Endothelial cell (in vitro differentiated cells): ENCODE measurements at regions not wholly inside any gene's neighbourhood (a gene's known extent, or its start where the extent isn't known, plus 50 kb on each side); places are given as distances from the start of the nearest gene placed in this dataset.
"Not testable (repeated sequence)": the region's sequence is repeated elsewhere in the genome, so short reads cannot be mapped to it uniquely, and the experiment has no call there.

Source experiments
- DNase-seq: peaks from one replicate; pipeline ENCODE4 v3.0.0; 2021; ENCODE audit warnings: low spot score
- H3K27ac Mint-ChIP-seq: one replicate; pipeline ENCODE4 v1.8.0; 2021; ENCODE audit warnings: mixed read lengths, inconsistent platforms; ENCODE audit not compliant: unreplicated experiment
- H3K27me3 Mint-ChIP-seq: one replicate; pipeline ENCODE4 v1.8.0; 2021; ENCODE audit warnings: mild to moderate bottlenecking, moderate library complexity, mixed read lengths, inconsistent platforms; ENCODE audit not compliant: unreplicated experiment
- H3K36me3 Mint-ChIP-seq: one replicate; pipeline ENCODE4 v1.8.0; 2021; ENCODE audit warnings: mild to moderate bottlenecking, low read depth, mixed read lengths, inconsistent platforms; ENCODE audit not compliant: unreplicated experiment
- H3K4me1 Mint-ChIP-seq: one replicate; pipeline ENCODE4 v1.8.0; 2021; ENCODE audit warnings: mild to moderate bottlenecking, mixed read lengths, inconsistent platforms; ENCODE audit not compliant: unreplicated experiment
- H3K4me3 Mint-ChIP-seq: one replicate; pipeline ENCODE4 v1.8.0; 2021; ENCODE audit warnings: mild to moderate bottlenecking, mixed read lengths, inconsistent platforms; ENCODE audit not compliant: unreplicated experiment
- H3K9me3 Mint-ChIP-seq: one replicate; pipeline ENCODE4 v1.8.0; 2021; ENCODE audit warnings: mixed read lengths, inconsistent platforms; ENCODE audit not compliant: unreplicated experiment
- CTCF ChIP-seq: fragments of 200-600 bp; sonication (generic); IDR thresholded peaks from one replicate; pipeline ENCODE4 v1.5.0; 2021; ENCODE audit warnings: antibody characterized with exemption; ENCODE audit not compliant: unreplicated experiment

DNA sequence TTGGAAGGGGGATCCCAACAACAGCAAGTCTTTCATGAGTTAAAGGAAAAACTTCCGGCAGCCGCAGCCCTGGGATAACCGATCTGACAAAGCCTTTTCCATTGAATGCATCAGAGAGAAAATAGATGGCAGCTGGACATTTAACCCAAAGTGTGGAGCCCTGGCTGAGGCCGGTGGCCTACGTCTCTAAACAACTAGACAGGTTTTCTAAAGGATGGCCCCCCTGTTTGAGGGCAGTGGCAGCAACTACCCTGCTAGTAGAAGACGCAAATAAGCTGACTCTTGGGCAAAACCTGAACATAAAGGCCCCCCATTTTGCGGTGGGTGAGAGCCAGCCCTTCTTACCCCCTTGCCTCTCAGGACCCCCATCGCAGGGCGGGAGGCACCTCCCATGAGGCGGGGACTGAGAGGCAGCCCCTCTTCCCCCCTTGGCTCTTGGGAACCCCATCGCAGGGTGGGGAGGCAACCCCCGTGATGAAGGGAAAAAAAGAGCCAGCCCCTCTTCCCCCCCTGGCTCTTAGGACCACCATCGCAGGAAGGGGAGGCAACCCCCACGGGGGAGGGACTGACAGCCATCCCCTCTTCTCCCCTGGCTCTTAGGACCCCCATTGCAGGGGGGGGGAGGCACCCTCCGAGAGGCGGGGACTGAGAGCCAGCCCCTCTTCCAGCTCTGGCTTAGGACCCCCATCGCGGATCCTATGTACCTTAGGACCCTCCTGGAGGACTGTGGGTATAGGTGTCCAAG, 2422.9 kb upstream of the PCDH20 start:
- Mint-ChIP-seq H3K9me3 (no peaks in the 10 kb centered on the region), H3K4me3 (no peak overlapping the region), H3K27me3 (no peaks in the 10 kb centered on the region), H3K27ac (no peak overlapping the region), H3K4me1 (no peaks in the 10 kb centered on the region), H3K36me3 (no peaks in the 10 kb centered on the region)
- no peak for TF ChIP-seq CTCF
- no peak for DNase-seq

DNA sequence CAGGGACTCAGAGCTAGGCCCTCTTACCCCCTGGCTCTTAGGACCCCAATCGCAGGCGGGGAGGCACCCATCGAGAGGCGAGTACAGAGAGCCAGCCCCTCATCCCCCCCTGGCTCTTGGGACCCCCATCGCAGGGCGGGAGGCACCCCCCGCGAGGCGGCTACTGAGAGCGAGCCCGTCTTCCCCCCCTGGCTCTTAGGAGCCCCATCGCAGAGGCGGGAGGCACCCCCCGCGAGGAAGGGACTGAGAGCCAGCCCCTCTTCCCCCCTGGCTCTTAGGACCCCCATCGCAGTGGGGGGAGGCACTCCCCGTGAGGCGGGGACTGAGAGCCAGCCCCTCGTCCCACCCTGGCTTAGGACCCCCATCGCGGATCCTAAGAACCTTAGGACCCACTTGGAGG, 2422.1 kb upstream of the PCDH20 start:
- H3K36me3 Mint-ChIP-seq, DNase-seq, H3K27me3 Mint-ChIP-seq, H3K9me3 Mint-ChIP-seq, H3K4me3 Mint-ChIP-seq, H3K4me1 Mint-ChIP-seq, H3K27ac Mint-ChIP-seq: not testable (repeated sequence)

- H3K4me1 Mint-ChIP-seq, H3K36me3 Mint-ChIP-seq, H3K27me3 Mint-ChIP-seq, H3K9me3 Mint-ChIP-seq, DNase-seq, H3K4me3 Mint-ChIP-seq, H3K27ac Mint-ChIP-seq: not testable (repeated sequence)
Observed at GRCh38 chr13:63829609-63830008, 2414.0 kb upstream of the PCDH20 start.

GRCh38 chr13:63821785-63822184, 2406.1 kb upstream of the PCDH20 start:
- H3K4me3 Mint-ChIP-seq, DNase-seq, H3K36me3 Mint-ChIP-seq, H3K9me3 Mint-ChIP-seq, H3K27ac Mint-ChIP-seq, H3K4me1 Mint-ChIP-seq, H3K27me3 Mint-ChIP-seq: not testable (repeated sequence)

- not testable (repeated sequence) for H3K9me3 Mint-ChIP-seq, H3K27ac Mint-ChIP-seq, H3K4me3 Mint-ChIP-seq, H3K4me1 Mint-ChIP-seq, DNase-seq, H3K36me3 Mint-ChIP-seq, H3K27me3 Mint-ChIP-seq
Observed at GRCh38 chr13:63811428-63812004, 2395.9 kb upstream of the PCDH20 start.

GRCh38 chr13:63791134-63791533, 2375.5 kb upstream of the PCDH20 start:
- not testable (repeated sequence) for H3K27me3 Mint-ChIP-seq, DNase-seq, H3K36me3 Mint-ChIP-seq, H3K4me1 Mint-ChIP-seq, H3K9me3 Mint-ChIP-seq, H3K27ac Mint-ChIP-seq, H3K4me3 Mint-ChIP-seq

DNA sequence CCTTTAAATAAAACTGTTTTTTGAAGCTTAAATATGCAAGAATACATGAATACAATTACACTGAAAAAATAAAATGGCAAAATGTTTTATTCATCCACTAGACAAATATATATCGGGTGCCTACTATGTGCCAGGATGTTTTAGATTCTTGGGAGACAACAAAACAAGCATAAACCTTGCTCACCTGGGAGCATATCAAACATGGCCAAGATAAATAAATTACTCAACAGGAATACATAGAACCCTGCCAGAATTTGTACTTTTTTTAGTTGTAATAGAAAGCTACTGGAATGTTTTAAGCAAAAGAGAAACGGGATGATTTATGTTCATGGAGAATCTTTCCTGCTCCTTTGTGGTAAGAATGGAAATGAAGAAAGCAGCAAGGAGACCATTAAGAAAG, 2358.5 kb upstream of the PCDH20 start:
- TF ChIP-seq CTCF, result no peak
- Mint-ChIP-seq H3K4me1 (no peaks in the 10 kb centered on the region), H3K27me3 (peaks cover 2% of the 10 kb centered on the region), H3K36me3 (no peaks in the 10 kb centered on the region), H3K9me3 (no peaks in the 10 kb centered on the region), H3K4me3 (no peak overlapping the region), H3K27ac (no peak overlapping the region)
- DNase-seq, result no peak
